HepG2 (cell line): ENCODE measurements at regions not wholly inside any gene's neighbourhood (a gene's known extent, or its start where the extent isn't known, plus 50 kb on each side); places are given as distances from the start of the nearest gene placed in this dataset.
"Not testable (repeated sequence)": the region's sequence is repeated elsewhere in the genome, so short reads cannot be mapped to it uniquely, and the experiment has no call there.

Experiments used
- ATAC-seq: fragments of 200-7000 bp; cut with Tn5 transposase; 3 replicates; pipeline ENCODE4 v1.9.1; 2020; ENCODE audit warnings: mild to moderate bottlenecking, moderate library complexity
- BruUV-seq: library from RNA; stranded (reverse); fragments of 400-500 nt; replicated peaks from 2 replicates; lab custom pipeline; 2021; lab: Mats Ljungman, UMichigan
- CTCF ChIA-PET: fragments of 300-600 bp; formaldehyde crosslinking; extraction: SDS; loops from one replicate; lab custom pipeline; 2021; ENCODE audit warnings: low total read pairs, inconsistent platforms, low intra/inter-chr PET ratio; lab: Yijun Ruan, JAX
- POLR2A ChIA-PET: fragments of 350-600 bp; sonication (Branson Sonifier 250); formaldehyde crosslinking; loops from one replicate; lab custom pipeline; 2020; ENCODE audit warnings: antibody characterized with exemption, inconsistent platforms; lab: Yijun Ruan, JAX
- DNase-seq: peaks from one replicate; pipeline ENCODE4 v3.0.0-alpha.2; 2015; ENCODE audit warnings: low spot score
- FAIRE-seq: peaks from 3 replicates; lab custom pipeline; 2011; peaks lifted over from hg19 to GRCh38; lab: Jason Lieb, UNC
- H2AFZ ChIP-seq: one replicate; pipeline ENCODE4 v1.6.1; 2011; ENCODE audit warnings: low read length, inconsistent platforms
- H3K27ac ChIP-seq: fragments of 300-600 bp; 3 replicates; pipeline ENCODE4 v1.8.0; 2011; ENCODE audit warnings: mixed run types, mild to moderate bottlenecking, mixed read lengths, low read length, inconsistent platforms; ENCODE audit not compliant: insufficient read depth; ENCODE audit errors: extremely low read length
- H3K27me3 ChIP-seq, 2 experiments: fragments of 200-600 bp in 1 of 2; 2 replicates in 1 of 2; 3 replicates in 1 of 2; pipeline versions ENCODE4 v1.6.0 to v1.8.0; 2011; ENCODE audit warnings: low read length in 2 of 2, mild to moderate bottlenecking in 2 of 2, moderate library complexity in 2 of 2, inconsistent platforms in 1 of 2; ENCODE audit not compliant: insufficient read depth in 2 of 2, control insufficient read depth in 1 of 2
- H3K36me3 ChIP-seq, 2 experiments: fragments of 200-600 bp in 1 of 2; replicated peaks in 1 of 2; 2 replicates in 1 of 2; 3 replicates in 1 of 2; pipeline versions ENCODE4 v1.5.1 to v1.8.0; 2011; ENCODE audit warnings: low read length in 2 of 2, inconsistent platforms in 1 of 2; ENCODE audit not compliant: insufficient read depth in 2 of 2, control insufficient read depth in 1 of 2
- H3K4me1 ChIP-seq: 2 replicates; pipeline ENCODE4 v1.5.1; 2012; ENCODE audit warnings: low read length, inconsistent platforms; ENCODE audit not compliant: insufficient read depth
- H3K4me2 ChIP-seq: 2 replicates; pipeline ENCODE4 v1.6.0; 2011; ENCODE audit warnings: low read depth, low read length, inconsistent platforms
- H3K4me3 ChIP-seq, 3 experiments: fragments of 200-600 bp in 1 of 3; sonication (generic), shearing (Covaris generic) in 1 of 3; replicated peaks in 1 of 3; 2 replicates each; pipeline ENCODE4 v1.5.1; 2011 to 2016; ENCODE audit warnings: low read length in 3 of 3, inconsistent platforms in 2 of 3, low read depth in 2 of 3, mild to moderate bottlenecking in 2 of 3, control low read depth in 1 of 3, mixed read lengths in 1 of 3; ENCODE audit not compliant: insufficient read depth in 1 of 3
- H3K79me2 ChIP-seq: one replicate; pipeline ENCODE4 v1.6.1; 2011; ENCODE audit warnings: low read length, inconsistent platforms; ENCODE audit not compliant: insufficient read depth
- H3K9ac ChIP-seq: 2 replicates; pipeline ENCODE4 v1.6.0; 2011; ENCODE audit warnings: mild to moderate bottlenecking, low read depth, low read length, inconsistent platforms; ENCODE audit not compliant: insufficient read depth
- H3K9me3 ChIP-seq: 2 replicates; pipeline ENCODE4 v1.5.1; 2012; ENCODE audit warnings: mild to moderate bottlenecking, low read length
- H4K20me1 ChIP-seq: 2 replicates; pipeline ENCODE4 v1.6.0; 2011; ENCODE audit warnings: inconsistent platforms, mild to moderate bottlenecking, low read length, moderate library complexity; ENCODE audit not compliant: insufficient read depth
- ATF7 ChIP-seq, 2 experiments: fragments of 450-650 bp in 1 of 2; sonication (generic) in 1 of 2; formaldehyde crosslinking in 1 of 2; IDR thresholded peaks; 2 replicates each; pipeline versions ENCODE4 v1.4.0 to v1.6.1; 2016 to 2020; ENCODE audit warnings: antibody characterized with exemption in 1 of 2, mild to moderate bottlenecking in 1 of 2, missing genetic modification reagents in 1 of 2
- CBX1 ChIP-seq: IDR thresholded peaks from one replicate; pipeline ENCODE4 v1.6.1; 2016; ENCODE audit warnings: antibody characterized with exemption, low read depth
- CREB1 ChIP-seq, 2 experiments: fragments of 450-650 bp in 1 of 2; IDR thresholded peaks; 2 replicates each; pipeline ENCODE4 v1.6.1; 2016 to 2017; ENCODE audit warnings: control low read depth in 1 of 2, mild to moderate bottlenecking in 1 of 2, missing compliant biosample characterization in 1 of 2, missing genetic modification characterization in 1 of 2
- MIXL1 ChIP-seq: IDR thresholded peaks from 2 replicates; pipeline ENCODE4 v1.6.1; 2016
- ZNF746 ChIP-seq: sonication (generic); formaldehyde crosslinking; IDR thresholded peaks from 2 replicates; pipeline ENCODE4 v1.8.0; 2022; ENCODE audit warnings: mild to moderate bottlenecking, missing genetic modification reagents
- WGBS: methylation state at CpG from one replicate; pipeline ENCODE4 v1.1.6; 2017; ENCODE audit warnings: low lambda C conversion rate; 5-methylcytosine and 5-hydroxymethylcytosine counted together
- in situ Hi-C: cut with HindIII; loops from 2 replicates; pipeline ENCODE4 v1.10.0; 2017; ENCODE audit warnings: low pct_unique_long_range_greater_than_20kb; ENCODE audit not compliant: extremely low pct_ligation_motif_present
- intact Hi-C: fragments of 100-400 bp; cut with micrococcal nuclease; formaldehyde crosslinking; loops from one replicate; pipeline ENCODE4 v1.10.0; 2022; ENCODE audit not compliant: unreplicated experiment

- DNase-seq: no peak
- Histone ChIP-seq H3K27me3 (no peaks in the 10 kb centered on the region), H3K4me2 (no peak overlapping the region), H3K4me3 (no peak overlapping the region), H3K27ac (no peak overlapping the region), H3K36me3 (no peaks in the 10 kb centered on the region), H2AFZ (no peak overlapping the region), H3K4me1 (no peaks in the 10 kb centered on the region), H4K20me1 (no peaks in the 10 kb centered on the region), H3K9me3 (no peaks in the 10 kb centered on the region), H3K79me2 (no peaks in the 10 kb centered on the region), H3K9ac (no peak overlapping the region)
- intact Hi-C loops (no loop called here), in situ Hi-C loops (no loop called here)
- no peak for ATAC-seq
- WGBS: 3% methylated on average over 3 of the region's 3 CpGs
- POLR2A ChIA-PET: no interaction called here
- BruUV-seq: no TSS peak
- no peak for FAIRE-seq
- TF ChIP-seq CBX1 (no peak), ATF7 (IDR thresholded peaks at IDR 0.05) (peak; percentile 62), ATF7 (CRISPR knock-in tag; IDR thresholded peaks at IDR 0.05) (no peak), CREB1 (IDR thresholded peaks at IDR 0.05) (peak; percentile 52; the same call in 1 of the 2 replicates), CREB1 (CRISPR knock-in tag; IDR thresholded peaks at IDR 0.05) (no peak)
- CTCF ChIA-PET: no interaction called here
Measured at GRCh38 chr4:156515295-156515694, 456.3 kb downstream of the PDGFC start.

GRCh38 chr4:156512622-156513021 lies 459.0 kb downstream of the PDGFC start:
- CTCF ChIA-PET: no interaction called here
- in situ Hi-C loops (no loop called here), intact Hi-C loops (no loop called here)
- Histone ChIP-seq H3K36me3 (no peaks in the 10 kb centered on the region), H3K27ac (no peak overlapping the region), H3K79me2 (no peaks in the 10 kb centered on the region), H3K9ac (no peak overlapping the region), H3K9me3 (no peaks in the 10 kb centered on the region), H4K20me1 (no peaks in the 10 kb centered on the region), H3K4me2 (no peak overlapping the region), H2AFZ (no peak overlapping the region), H3K4me3 (no peak overlapping the region), H3K27me3 (no peaks in the 10 kb centered on the region; a peak in 1 of 5 replicates), H3K4me1 (no peaks in the 10 kb centered on the region)
- 15% methylated on average over 2 of the region's 2 CpGs for WGBS
- POLR2A ChIA-PET: no interaction called here
- DNase-seq: no peak
- no peak for TF ChIP-seq ZNF746
- TF ChIP-seq MIXL1 (CRISPR knock-in tag): no peak
- no peak for ATAC-seq
- no TSS peak for BruUV-seq
- no peak for FAIRE-seq

GRCh38 chr4:156509921-156510320 lies 461.7 kb downstream of the PDGFC start:
- H3K27ac ChIP-seq, H2AFZ ChIP-seq, POLR2A ChIA-PET, H3K4me1 ChIP-seq, CTCF ChIA-PET, H4K20me1 ChIP-seq, H3K9me3 ChIP-seq, H3K4me2 ChIP-seq, H3K79me2 ChIP-seq, in situ Hi-C loops, intact Hi-C loops, FAIRE-seq, H3K9ac ChIP-seq, DNase-seq, H3K36me3 ChIP-seq, BruUV-seq, H3K4me3 ChIP-seq, ATAC-seq, H3K27me3 ChIP-seq: not testable (repeated sequence)
- WGBS: 0% methylated on average over 1 of the region's 1 CpG
